Stimulated activated naive B cell treated with anti-CD40 and anti-IgM and Interleukin-4, amounts not matched to agents 10 μg/mL and 1 μg/mL and 100 μg/mL, for 72 hours (primary cell): ENCODE measurements at regions not wholly inside any gene's neighbourhood (a gene's known extent, or its start where the extent isn't known, plus 50 kb on each side); places are given as distances from the start of the nearest gene placed in this dataset.

Source experiments
- ATAC-seq, 2 donors: fragments of 150-1000 bp; cut with Tn5 transposase; replicated peaks; 2 replicates each; pipeline ENCODE4 v1.10.0; 2021; ENCODE audit warnings: moderate library complexity in 1 of 2
- DNase-seq: peaks from one replicate; pipeline ENCODE4 v3.0.0; 2021
- H3K27ac Mint-ChIP-seq: one replicate; pipeline ENCODE4 v1.8.0; 2022; ENCODE audit warnings: mild to moderate bottlenecking, mixed read lengths
- H3K27me3 Mint-ChIP-seq, 2 donors: one replicate each; pipeline ENCODE4 v1.8.0; 2022; ENCODE audit warnings: mixed read lengths in 2 of 2
- H3K36me3 Mint-ChIP-seq, 2 donors: one replicate each; pipeline ENCODE4 v1.8.0; 2022; ENCODE audit warnings: mixed read lengths in 2 of 2, mild to moderate bottlenecking in 1 of 2
- H3K4me1 Mint-ChIP-seq, 2 donors: one replicate each; pipeline ENCODE4 v1.8.0; 2022; ENCODE audit warnings: mixed read lengths in 2 of 2, mild to moderate bottlenecking in 1 of 2
- H3K4me3 Mint-ChIP-seq, 2 donors: one replicate each; pipeline ENCODE4 v1.8.0; 2022; ENCODE audit warnings: mild to moderate bottlenecking in 2 of 2, mixed read lengths in 2 of 2, moderate library complexity in 1 of 2
- H3K9me3 Mint-ChIP-seq, 2 donors: one replicate each; pipeline ENCODE4 v1.8.0; 2022; ENCODE audit warnings: mixed read lengths in 2 of 2, mild to moderate bottlenecking in 1 of 2

DNA sequence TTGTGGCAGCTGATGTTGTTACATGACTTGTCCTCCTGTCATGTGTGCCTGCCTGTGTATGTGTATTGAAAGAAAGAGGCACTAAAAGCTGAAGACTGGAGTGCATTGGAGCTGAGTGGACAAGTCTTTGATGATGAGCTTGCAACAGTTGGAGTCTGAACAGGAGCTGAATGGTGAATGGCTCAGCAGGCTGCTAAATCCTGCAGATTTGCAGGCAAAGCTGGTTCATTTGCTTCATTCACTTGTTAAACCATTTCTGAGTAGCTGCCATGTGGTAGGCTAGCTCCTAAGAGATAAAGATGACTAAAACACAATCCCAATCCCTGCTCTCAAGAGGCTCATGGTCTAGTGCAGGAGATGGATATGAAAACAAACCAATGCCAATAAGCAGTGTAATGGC is 217.3 kb downstream of the CHRDL1 start:
- Mint-ChIP-seq H3K4me1 (no peaks in the 10 kb centered on the region), H3K36me3 (no peaks in the 10 kb centered on the region), H3K27me3 (peaks cover 0 to 3% of the 10 kb centered on the region in 2 donors), H3K9me3 (peaks cover 3 to 7% of the 10 kb centered on the region in 2 donors), H3K4me3 (no peak overlapping the region), H3K27ac (no peak overlapping the region)
- ATAC-seq (no peak), DNase-seq (no peak)

DNA sequence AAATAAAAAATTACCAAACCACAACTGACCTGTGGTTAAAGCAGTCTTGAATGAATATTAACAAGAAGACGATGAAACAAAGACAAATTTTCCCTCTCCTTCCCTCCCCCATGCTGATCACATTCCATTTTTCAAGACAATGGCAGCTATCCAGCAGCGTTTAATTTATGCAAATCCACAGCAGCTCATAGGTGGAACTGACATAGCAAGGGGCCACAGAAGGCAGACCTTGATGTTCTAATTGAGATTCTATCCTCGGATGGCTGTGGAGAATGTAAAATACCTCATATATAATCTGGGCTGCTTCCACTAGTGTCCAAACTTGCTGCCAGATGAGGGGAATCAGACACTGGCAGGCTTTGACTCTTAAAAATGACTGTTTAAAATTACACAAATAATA is 211.5 kb downstream of the CHRDL1 start:
- no peaks in the 10 kb centered on the region for H3K4me1 Mint-ChIP-seq
- H3K36me3 Mint-ChIP-seq = no peaks in the 10 kb centered on the region
- H3K9me3 Mint-ChIP-seq = peaks cover 3 to 4% of the 10 kb centered on the region in 2 donors
- peaks cover 0 to 5% of the 10 kb centered on the region in 2 donors for H3K27me3 Mint-ChIP-seq
- DNase-seq (no peak), ATAC-seq (no peak)
- no peak overlapping the region for H3K27ac Mint-ChIP-seq
- no peak overlapping the region for H3K4me3 Mint-ChIP-seq

DNA sequence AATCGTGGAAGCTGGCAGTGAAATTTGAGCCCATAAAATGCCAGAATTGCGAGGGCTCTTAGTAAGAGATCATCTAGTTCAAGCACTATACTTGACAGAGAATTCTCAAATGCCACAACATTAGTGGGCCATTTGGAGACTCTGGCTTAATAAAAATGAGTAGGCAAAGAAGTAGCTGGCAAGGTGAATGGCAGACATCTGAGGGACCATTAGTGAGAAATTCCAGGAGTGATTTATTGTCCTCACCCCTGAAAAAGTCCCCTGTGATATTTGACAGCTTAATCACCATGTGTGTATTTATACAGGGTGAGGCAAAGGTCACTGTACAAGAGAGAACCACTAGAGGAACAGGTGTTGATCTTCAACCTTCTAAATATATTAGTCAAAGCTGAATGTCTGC is 207.5 kb downstream of the CHRDL1 start:
- H3K4me1 Mint-ChIP-seq = no peaks in the 10 kb centered on the region
- H3K27me3 Mint-ChIP-seq = peaks cover 0 to 4% of the 10 kb centered on the region in 2 donors
- ATAC-seq = no peak
- no peak overlapping the region for H3K4me3 Mint-ChIP-seq
- no peaks in the 10 kb centered on the region for H3K36me3 Mint-ChIP-seq
- H3K9me3 Mint-ChIP-seq = no peaks in the 10 kb centered on the region
- DNase-seq = no peak
- no peak overlapping the region for H3K27ac Mint-ChIP-seq

- Mint-ChIP-seq H3K9me3 (no peaks in the 10 kb centered on the region), H3K4me3 (no peak overlapping the region), H3K36me3 (no peaks in the 10 kb centered on the region), H3K27me3 (peaks cover 0 to 4% of the 10 kb centered on the region in 2 donors), H3K27ac (no peak overlapping the region), H3K4me1 (no peaks in the 10 kb centered on the region)
- no peak for DNase-seq
- ATAC-seq = no peak
Observed at GRCh38 chrX:110588853-110589252, 206.8 kb downstream of the CHRDL1 start.

DNA sequence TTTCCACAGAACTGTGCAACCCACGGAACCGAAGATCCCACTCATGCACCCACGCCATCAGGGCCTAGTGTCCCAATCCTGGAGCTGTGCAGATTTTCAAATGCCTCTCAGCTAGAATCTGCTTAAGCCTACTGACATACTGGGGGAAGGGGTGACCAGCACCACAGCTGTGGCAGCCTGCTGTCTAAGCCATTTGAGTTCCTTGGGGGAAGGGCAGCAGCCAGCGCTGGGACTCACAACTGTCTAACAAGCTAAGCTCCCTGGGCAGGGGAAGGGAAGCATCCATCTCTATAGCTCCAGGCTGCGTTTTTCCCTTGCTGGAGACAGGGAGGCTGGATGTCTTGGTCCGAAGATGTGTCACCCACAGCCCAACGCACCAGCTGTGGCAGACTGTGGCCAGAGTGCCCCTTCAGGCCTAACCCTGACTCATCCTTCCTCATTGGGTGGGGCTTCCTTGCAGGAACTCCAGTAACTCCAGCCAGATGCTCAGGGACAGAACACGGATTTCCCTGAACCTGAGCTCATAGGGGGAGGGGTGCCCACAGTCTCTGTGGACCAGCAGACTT is 194.8 kb downstream of the CHRDL1 start:
- no peaks in the 10 kb centered on the region for H3K27me3 Mint-ChIP-seq
- no peak overlapping the region for H3K27ac Mint-ChIP-seq
- H3K9me3 Mint-ChIP-seq = peaks cover 4 to 13% of the 10 kb centered on the region in 2 donors
- DNase-seq (no peak), ATAC-seq (no peak)
- H3K36me3 Mint-ChIP-seq = no peaks in the 10 kb centered on the region
- H3K4me1 Mint-ChIP-seq = no peaks in the 10 kb centered on the region
- H3K4me3 Mint-ChIP-seq = no peak overlapping the region

DNA sequence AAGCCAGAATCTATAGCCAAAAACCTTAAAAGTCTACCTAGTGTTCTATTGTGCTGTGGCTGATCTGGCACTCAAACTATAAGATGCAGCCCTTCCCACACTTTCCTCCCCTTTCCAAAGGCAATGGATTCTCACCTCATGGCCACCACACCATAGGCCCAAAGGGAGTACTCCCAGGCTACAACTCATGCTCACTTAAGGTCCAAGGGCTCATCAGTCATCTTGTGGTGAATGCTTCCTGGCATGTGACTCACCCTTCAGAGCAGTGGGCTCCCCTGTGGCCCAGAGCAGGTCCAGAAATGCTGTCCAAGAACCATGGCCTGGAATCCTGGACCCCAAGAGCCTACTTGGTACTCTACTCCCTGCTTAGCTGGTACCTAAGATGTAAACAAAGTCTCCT is 181.0 kb downstream of the CHRDL1 start:
- no peak for ATAC-seq
- H3K4me1 Mint-ChIP-seq = no peaks in the 10 kb centered on the region
- H3K27me3 Mint-ChIP-seq = no peaks in the 10 kb centered on the region
- DNase-seq = no peak
- H3K36me3 Mint-ChIP-seq = no peaks in the 10 kb centered on the region
- no peak overlapping the region for H3K4me3 Mint-ChIP-seq
- peaks cover 3 to 7% of the 10 kb centered on the region in 2 donors for H3K9me3 Mint-ChIP-seq
- H3K27ac Mint-ChIP-seq = no peak overlapping the region
